BLaER1 treated with 17β-estradiol and CSF1 and Interleukin-3, amounts not matched to agents 10 nM and 100 nM (cell line): ENCODE measurements at regions not wholly inside any gene's neighbourhood (a gene's known extent, or its start where the extent isn't known, plus 50 kb on each side); places are given as distances from the start of the nearest gene placed in this dataset.
A peak's percentile ranks its signal among the peaks of the same experiment; 100 is the strongest.
"Not testable (repeated sequence)": the region's sequence is repeated elsewhere in the genome, so short reads cannot be mapped to it uniquely, and the experiment has no call there.

Source experiments
- H3K27ac ChIP-seq, 11 experiments: shearing (Covaris generic); formaldehyde crosslinking; 2 replicates each; pipeline ENCODE4 v1.8.1; 2022
- H3K27me3 ChIP-seq, 11 experiments: shearing (Covaris generic); formaldehyde crosslinking; 2 replicates each; pipeline ENCODE4 v1.8.1; 2022
- H3K36me3 ChIP-seq, 11 experiments: shearing (Covaris generic); formaldehyde crosslinking; 2 replicates each; pipeline ENCODE4 v1.8.1; 2022
- H3K4me1 ChIP-seq, 10 experiments: shearing (Covaris generic); formaldehyde crosslinking; 2 replicates each; pipeline ENCODE4 v1.8.1; 2022
- H3K4me2 ChIP-seq, 11 experiments: shearing (Covaris generic); formaldehyde crosslinking; 2 replicates each; pipeline ENCODE4 v1.8.1; 2022
- H3K4me3 ChIP-seq, 10 experiments: shearing (Covaris generic); formaldehyde crosslinking; 2 replicates each; pipeline ENCODE4 v1.8.1; 2022
- H3K9ac ChIP-seq, 11 experiments: shearing (Covaris generic); formaldehyde crosslinking; 2 replicates each; pipeline ENCODE4 v1.8.1; 2022
- H3K9me3 ChIP-seq, 11 experiments: shearing (Covaris generic); formaldehyde crosslinking; replicated peaks in 1 of 11; 2 replicates each; pipeline ENCODE4 v1.8.1; 2022
- H4K20me1 ChIP-seq, 11 experiments: shearing (Covaris generic); formaldehyde crosslinking; 2 replicates each; pipeline ENCODE4 v1.8.1; 2022

DNA sequence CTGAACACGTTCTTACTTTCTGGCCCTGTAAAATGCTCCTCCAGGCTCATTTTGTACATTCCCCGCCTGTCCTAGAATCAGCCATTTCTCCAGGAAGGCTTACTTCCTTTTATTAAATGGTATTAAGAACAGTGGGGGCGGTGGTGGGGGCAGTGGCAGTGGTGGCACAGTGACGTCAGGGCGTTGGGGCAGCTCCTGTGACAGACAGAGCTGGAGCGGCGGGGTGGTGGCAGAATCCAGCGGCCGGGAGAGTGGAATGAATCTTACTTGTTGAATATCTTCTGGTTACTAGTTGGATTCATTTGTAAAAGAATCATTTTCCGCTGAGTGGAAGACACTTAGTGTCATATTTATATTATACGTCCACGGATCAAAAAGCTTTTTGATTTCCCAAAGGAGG, 262.6 kb downstream of the BCL2L11 start:
- H3K9me3 ChIP-seq, H3K4me1 ChIP-seq, H3K9ac ChIP-seq, H3K4me2 ChIP-seq, H3K27me3 ChIP-seq, H3K36me3 ChIP-seq, H4K20me1 ChIP-seq, H3K27ac ChIP-seq, H3K4me3 ChIP-seq: not testable (repeated sequence)

DNA sequence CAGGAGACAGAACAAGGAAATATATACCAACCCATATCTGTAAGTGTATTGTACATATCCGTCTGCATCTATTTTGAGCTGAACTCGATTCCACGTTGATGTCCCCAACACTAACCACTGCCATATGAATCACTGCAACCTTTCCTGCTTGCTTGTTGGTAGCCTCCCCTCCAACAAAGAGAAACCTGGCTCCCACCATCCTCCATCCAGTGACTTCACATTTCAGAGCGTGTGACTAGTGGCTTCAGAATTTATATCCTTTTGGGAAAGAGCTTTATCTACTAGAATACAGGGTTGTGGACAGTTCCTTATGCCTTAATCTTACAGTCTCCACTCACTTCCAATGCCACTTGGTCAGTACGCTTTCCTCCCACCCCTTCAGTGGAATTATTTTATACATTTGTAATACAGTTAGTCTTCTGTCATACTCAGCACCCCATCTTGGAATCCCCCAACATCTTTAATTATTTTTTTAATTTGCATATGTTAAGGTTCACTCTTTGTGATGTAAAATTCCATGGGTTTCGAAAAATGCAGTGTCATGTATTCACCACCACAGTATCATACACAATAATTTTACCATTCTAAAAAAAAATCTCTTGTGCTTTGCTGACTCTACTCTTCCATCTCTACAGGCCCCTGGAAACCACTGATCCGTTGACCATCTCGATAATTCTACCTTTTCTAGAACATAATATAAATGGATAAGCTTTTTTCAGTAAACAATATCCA, 264.7 kb downstream of the BCL2L11 start:
- not testable (repeated sequence) for H3K9me3 ChIP-seq, H4K20me1 ChIP-seq, H3K36me3 ChIP-seq, H3K4me1 ChIP-seq, H3K4me2 ChIP-seq, H3K27me3 ChIP-seq, H3K27ac ChIP-seq, H3K4me3 ChIP-seq, H3K9ac ChIP-seq

DNA sequence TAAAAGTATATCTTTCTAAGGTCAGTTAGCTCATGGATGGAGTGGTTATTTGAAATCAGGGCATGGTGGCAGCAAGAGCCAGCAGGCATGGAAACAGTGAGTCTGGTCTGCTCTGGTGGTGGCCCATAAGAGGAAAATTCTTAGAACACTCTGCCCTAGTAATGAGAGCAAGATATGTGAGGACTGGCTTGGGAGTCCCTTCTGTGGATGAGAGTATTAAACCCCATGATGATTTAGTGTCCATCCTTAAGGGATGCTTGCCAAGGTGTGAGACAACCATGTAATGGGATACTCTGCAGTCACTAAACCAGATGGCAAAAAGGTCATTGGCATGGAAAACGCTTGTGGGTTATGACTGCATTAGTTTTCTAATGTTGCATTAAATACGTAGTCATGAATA, 269.9 kb downstream of the BCL2L11 start:
- not testable (repeated sequence) for H3K4me3 ChIP-seq, H4K20me1 ChIP-seq, H3K4me1 ChIP-seq, H3K4me2 ChIP-seq, H3K27me3 ChIP-seq, H3K36me3 ChIP-seq, H3K9me3 ChIP-seq, H3K9ac ChIP-seq, H3K27ac ChIP-seq

DNA sequence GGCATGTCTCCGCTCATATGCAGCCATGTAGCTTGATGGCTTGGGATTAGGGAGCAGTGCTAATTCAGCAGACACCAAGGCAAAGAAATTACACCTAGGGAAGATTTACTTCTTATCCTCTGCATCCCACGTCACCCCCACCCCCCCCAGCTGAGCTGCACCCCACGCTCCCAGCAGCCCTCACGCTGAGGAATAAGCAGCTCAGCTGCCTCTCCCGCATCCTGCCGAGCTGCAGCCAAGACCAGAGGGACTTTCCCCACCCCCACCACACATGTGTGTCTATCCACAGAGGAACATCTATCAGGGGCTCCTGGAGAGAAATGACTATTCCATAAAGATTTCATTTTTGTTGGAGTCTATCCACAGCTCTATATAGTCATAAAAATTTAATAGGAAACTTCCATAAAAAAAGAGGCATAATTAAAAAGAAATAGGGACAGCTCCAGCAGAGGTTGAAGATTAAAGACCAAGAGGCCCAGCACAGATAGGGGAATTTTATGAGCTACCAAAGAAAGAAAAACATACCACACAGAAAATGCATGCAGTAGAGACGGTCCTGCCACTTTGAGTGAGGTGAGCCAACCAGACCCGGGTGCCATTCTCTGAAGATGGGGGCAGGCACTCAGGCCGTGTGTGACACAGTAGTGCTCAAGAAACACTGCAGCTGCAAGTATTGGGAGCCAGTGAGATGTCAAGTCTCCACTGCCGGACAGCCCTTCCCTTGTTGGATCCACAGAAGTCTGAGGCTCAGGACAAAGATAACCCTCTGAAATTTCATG, 274.8 kb downstream of the BCL2L11 start:
- not testable (repeated sequence) for H3K9ac ChIP-seq, H3K27ac ChIP-seq, H3K27me3 ChIP-seq, H3K4me1 ChIP-seq, H3K4me3 ChIP-seq, H4K20me1 ChIP-seq, H3K9me3 ChIP-seq, H3K36me3 ChIP-seq, H3K4me2 ChIP-seq

DNA sequence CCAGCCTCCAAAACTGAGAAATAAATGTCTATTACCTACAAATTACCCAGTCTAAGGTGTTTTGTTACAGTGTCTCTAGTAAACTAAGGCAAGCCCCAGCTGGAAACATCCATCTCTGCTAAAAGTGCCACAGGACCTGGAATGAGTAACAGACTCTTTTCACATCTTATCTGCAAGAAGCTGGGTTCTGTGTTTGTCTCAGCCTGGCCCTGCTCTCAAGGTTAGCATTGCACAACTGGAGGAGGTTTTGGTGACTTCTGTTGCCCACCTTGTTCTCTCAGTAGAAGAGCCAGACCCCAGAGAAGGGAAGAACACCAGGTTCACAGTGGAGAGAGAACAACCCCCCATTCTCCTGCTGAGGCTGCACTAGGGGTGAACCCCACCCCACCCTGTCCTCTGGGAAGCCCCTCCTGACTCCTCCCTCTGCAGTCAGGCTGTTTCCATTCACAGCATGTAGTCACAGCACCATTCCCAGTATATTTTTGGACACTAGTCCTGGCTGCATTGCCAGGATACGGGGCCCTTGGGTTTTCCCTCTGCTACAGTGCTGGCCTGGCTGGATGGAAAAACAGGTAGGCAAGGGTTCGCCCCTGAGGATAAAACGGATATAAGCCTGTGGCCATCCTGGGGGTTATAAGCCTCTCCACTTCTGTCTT, 280.0 kb downstream of the BCL2L11 start:
- H3K4me2 ChIP-seq, H3K9me3 ChIP-seq, H3K4me1 ChIP-seq, H3K9ac ChIP-seq, H3K27me3 ChIP-seq, H3K4me3 ChIP-seq, H3K27ac ChIP-seq, H4K20me1 ChIP-seq, H3K36me3 ChIP-seq: not testable (repeated sequence)

DNA sequence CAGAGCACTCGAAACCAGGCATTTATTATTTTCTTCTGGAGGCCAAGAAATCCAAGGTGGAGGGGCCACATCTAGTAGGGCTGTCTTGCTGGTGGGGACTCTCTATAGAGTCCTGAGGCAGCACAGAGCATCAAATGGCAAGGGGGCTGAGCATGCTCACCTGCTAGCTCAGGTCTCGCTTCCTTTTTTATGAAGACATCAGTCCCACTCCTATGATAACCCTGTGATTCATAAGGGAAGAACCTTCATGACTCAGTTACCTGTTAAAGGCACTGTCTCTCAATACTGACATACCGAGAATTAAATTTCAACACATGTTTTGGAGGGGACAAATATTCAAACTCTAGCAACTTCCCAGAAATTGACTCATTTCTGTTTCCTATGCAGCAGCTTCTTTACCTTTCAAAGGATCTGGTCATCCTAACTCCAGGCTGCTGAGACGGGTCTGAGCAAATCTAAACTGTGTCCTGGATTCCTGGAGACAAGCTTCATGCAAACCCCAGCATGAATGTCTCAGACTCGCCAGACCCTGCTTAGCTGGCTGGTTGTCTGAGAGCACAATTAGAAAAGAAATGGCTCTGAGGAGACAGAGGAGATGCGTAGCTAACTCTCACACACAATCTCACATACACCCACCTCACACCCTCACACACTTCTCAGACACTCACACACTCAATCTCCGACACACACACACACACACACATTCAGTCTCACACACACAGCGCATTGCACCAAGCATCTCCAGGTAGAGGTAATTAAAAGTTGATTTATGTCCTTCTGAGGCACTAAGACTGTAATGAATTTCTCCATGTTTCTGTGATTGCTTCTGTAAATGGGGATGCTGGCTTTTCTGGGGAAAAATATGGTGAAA, 280.8 kb downstream of the BCL2L11 start:
- H3K4me1 ChIP-seq, H3K27ac ChIP-seq, H3K4me2 ChIP-seq, H4K20me1 ChIP-seq, H3K27me3 ChIP-seq, H3K4me3 ChIP-seq, H3K9me3 ChIP-seq, H3K36me3 ChIP-seq, H3K9ac ChIP-seq: not testable (repeated sequence)

DNA sequence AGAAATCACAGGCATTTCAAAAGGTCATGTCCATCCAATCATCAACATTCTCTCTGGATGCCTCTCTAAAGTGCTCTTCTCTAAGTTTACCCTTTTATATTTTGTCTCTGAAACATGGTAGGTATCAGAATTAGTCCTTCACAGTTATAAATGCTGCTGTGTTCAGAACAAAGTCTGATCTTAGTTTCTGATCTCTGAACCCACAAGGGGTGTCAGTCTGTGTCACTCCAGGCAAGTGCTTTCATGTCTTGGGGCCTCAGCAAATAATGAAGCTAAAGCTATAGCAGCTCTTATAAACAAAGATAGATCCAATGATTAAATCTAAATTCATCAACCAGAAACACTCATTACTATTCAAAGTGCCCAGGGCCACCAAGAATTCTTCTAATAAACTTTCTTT, 281.7 kb downstream of the BCL2L11 start:
- not testable (repeated sequence) for H3K4me2 ChIP-seq, H3K36me3 ChIP-seq, H3K9me3 ChIP-seq, H3K27ac ChIP-seq, H3K27me3 ChIP-seq, H4K20me1 ChIP-seq, H3K9ac ChIP-seq, H3K4me1 ChIP-seq, H3K4me3 ChIP-seq

DNA sequence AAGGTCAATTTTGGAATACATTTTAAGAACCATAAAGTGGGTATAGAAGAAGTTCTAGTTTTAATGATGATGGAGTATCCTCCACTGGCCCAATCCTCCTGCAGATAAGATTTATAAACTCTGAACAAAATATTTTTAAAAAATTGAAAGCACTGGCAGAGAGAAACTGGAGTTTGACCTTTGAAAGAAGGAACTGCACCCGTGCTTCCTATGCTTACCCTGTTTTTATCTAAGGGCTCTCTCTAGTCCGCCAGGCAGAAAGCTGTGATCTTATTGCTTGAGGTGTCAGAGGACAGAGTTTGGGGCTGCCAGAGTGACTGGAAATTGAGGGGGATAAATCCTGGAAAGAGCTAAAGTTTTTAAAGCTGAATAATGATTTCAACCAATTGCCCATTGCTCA, 282.6 kb downstream of the BCL2L11 start:
- H3K4me1 ChIP-seq, H3K4me3 ChIP-seq, H3K27ac ChIP-seq, H3K36me3 ChIP-seq, H3K9me3 ChIP-seq, H4K20me1 ChIP-seq, H3K27me3 ChIP-seq, H3K4me2 ChIP-seq, H3K9ac ChIP-seq: not testable (repeated sequence)

DNA sequence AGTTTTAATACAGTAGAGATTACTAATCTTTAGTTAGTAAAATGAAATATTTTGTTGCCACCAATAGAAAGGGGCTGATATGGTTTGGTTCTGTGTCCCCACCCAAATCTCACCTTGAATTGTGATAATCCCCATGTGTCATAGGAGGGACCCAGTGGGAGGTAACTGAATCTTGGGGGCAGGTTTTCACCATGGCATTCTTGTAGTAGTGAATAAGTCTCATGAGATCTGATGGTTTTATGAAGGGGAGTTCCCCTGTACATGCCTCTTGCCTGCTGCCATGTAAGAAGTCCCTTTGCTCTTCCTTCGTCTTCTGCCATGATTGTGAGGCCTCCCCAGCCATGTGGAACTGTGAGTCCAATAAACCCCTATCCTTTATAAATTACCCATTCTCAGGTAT, 285.9 kb downstream of the BCL2L11 start:
- H4K20me1 ChIP-seq, H3K4me1 ChIP-seq, H3K36me3 ChIP-seq, H3K9ac ChIP-seq, H3K27ac ChIP-seq, H3K4me2 ChIP-seq, H3K4me3 ChIP-seq, H3K27me3 ChIP-seq, H3K9me3 ChIP-seq: not testable (repeated sequence)

DNA sequence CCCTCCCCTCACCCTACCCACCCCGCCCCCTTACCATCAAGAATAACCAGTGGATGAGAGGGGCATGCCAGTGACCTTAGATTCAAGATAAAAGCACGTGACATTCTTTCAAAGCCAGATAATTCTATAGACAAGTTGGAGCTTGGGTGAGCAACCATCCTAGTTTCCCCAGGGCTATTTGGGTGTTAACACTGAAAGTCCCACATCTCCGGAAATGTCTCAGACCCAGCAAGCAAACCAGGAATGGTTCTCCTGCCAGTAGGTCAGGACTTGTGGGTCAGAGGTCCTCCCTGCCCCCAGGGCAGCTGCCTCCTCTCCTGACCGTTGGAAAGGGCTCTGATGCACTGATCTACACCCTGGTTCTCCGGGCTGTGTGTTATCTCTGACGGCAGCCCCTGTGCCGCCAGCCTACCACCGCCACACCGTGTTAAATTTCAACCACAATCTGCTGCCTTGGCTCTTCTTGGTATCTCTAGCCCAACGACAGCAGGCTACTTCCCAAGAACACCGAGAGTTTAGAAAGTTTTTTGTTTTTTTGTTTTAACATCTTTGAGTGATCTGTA, 287.0 kb downstream of the BCL2L11 start:
- H3K4me2 ChIP-seq: not testable (repeated sequence)

DNA sequence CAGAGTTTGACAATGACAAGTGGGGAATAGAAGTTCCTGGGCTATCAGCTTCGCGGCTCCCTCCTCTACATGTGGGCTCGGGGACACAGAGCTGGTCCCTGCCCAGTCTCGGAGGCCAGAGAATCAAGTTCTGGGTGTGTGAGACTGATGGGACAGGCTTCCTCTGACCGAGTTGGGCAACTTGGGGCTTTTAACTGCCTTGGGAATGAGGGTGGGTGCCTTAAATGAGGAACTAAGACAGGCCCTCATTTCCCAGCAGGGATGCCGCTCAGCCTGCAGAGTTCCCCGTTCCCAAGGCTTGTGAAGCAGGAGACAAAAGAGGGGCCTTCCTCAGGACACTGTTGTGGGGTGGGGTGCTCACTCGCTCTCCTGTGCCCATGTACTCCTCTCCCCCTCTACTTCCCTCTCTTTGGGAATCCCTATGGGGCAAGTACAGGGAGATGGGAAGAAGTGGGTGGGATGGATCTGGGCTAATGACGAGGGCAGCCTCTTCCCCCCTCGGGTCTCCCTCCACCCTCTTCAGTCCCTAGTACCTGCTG, 290.2 kb downstream of the BCL2L11 start:
- not testable (repeated sequence) for H3K9ac ChIP-seq, H3K36me3 ChIP-seq, H3K27ac ChIP-seq, H4K20me1 ChIP-seq, H3K4me3 ChIP-seq, H3K9me3 ChIP-seq
- Histone ChIP-seq H3K4me1 (peaks cover 0 to 14% (median 10%) of the 10 kb centered on the region in 10 experiments; a peak in 9 of 20 replicates), H3K4me2 (peak overlapping the region in 4 of 11 experiments; percentile 14 to 26 (median 22); a peak in 2 of 22 replicates), H3K27me3 (peaks cover 0 to 10% (median 0%) of the 10 kb centered on the region in 11 experiments; a peak in 5 of 22 replicates)

More for the DNA sequence above, 287.0 kb downstream of the BCL2L11 start:
- H3K36me3 ChIP-seq, H4K20me1 ChIP-seq, H3K9ac ChIP-seq, H3K27ac ChIP-seq, H3K9me3 ChIP-seq, H3K27me3 ChIP-seq, H3K4me3 ChIP-seq: not testable (repeated sequence)
- peaks cover 0 to 12% (median 4%) of the 10 kb centered on the region in 10 experiments; a peak in 6 of 20 replicates for H3K4me1 ChIP-seq

DNA sequence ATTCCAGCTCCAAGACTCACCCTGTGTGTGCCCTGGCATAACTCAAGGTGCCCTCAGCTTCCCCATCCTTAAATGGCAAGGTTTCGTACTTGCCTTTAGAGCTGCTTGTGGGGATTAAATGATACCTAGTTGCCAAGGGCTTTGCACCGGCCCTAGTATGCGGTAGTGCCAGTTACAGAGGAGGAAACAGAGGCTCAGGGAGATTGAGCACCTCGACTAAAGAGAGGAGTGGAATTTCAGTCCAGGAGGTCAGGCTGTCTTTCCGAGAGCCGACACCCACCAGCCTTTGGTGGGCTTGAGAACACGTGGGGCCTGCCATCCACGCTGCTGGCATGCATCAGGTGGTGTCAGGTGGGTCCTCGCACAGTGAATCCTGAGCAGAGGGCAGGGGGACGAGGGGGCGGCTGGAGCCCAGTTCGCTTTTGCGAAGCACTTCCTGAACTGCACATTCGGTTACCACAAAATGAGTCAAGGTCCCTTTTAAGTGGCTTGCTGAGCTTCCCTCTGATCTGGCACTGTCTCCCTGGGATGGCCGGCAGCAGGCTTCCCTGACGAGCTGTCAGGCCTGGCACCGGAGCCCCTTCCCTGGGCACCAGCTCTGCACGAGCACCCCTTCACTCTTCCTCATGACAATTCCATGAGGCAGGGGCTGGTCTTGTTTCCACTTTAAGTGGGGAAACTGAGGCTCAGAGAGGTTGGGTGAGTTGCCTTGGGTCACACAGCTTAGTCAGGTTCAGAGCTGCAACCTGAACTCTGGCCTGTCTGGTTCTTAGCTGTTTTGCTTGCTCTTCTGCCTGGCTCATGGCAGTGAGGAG, 291.4 kb downstream of the BCL2L11 start:
- Histone ChIP-seq H3K27me3 (peaks cover 0 to 10% (median 0%) of the 10 kb centered on the region in 11 experiments; a peak in 5 of 22 replicates), H3K4me2 (peak overlapping the region in 5 of 11 experiments; percentile 8 to 37 (median 29); a peak in 4 of 22 replicates), H3K4me1 (peaks cover 0 to 14% (median 10%) of the 10 kb centered on the region in 10 experiments; a peak in 9 of 20 replicates)
- not testable (repeated sequence) for H4K20me1 ChIP-seq, H3K27ac ChIP-seq, H3K36me3 ChIP-seq, H3K9ac ChIP-seq, H3K4me3 ChIP-seq, H3K9me3 ChIP-seq
